ENCODE measurements at regions not wholly inside any gene's neighbourhood (a gene's known extent, or its start where the extent isn't known, plus 50 kb on each side); places are given as distances from the start of the nearest gene placed in this dataset.

GRCh38 chr17:77676237-77676661 is 282.3 kb upstream of the TNRC6C start:
- TF ChIP-seq POLR2A (IDR thresholded peaks at IDR 0.05) = no peak
- TF ChIP-seq CTCF (IDR thresholded peaks at IDR 0.05) = no peak
